HG03139 (cell line): ENCODE measurements at regions not wholly inside any gene's neighbourhood (a gene's known extent, or its start where the extent isn't known, plus 50 kb on each side); places are given as distances from the start of the nearest gene placed in this dataset.
A peak's percentile ranks its signal among the peaks of the same experiment; 100 is the strongest.

Source experiments
- ATAC-seq: cut with Tn5 transposase; IDR thresholded peaks from one replicate; pipeline ENCODE4 v1.9.1; 2021; ENCODE audit not compliant: unreplicated experiment

DNA sequence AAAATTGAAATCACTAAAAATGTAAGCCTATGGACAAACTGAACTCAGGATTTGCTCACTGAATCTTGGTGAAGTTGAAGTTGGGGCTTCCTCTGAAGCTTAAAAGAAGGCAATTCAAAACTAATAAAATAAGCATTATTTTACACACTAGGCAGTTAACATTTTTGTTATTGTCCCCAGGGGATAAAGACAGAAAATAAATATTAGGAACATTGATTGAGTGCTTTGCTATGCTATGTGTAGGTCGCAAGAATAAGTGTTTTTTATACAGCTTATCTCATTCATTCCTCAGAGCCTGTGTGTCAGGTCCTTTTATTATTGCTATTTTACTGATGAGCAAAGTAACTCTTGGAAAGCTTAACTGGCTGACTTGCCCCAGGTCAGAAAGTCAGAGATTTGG lies 82.2 kb downstream of the ZNF608 start:
- ATAC-seq: no peak

DNA sequence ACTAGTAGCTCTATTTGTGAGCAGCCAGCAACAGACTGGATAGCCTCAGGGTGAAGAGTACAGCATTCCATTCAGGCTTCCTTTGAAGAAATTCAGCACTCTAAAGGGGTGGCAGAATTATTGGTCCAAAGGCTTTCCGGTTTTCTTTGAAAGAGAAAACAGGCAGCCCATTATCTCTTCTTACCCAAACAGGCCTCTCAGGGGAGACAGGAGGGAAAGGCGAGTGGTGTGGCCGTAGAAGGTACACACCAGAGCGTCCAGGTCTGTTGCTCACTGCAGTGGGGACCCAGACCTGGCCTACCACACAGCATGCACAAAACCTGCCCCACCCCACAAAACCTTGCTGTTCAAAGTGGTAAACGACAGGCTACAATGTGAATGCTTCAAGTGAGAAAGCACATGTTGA lies 83.3 kb downstream of the ZNF608 start:
- ATAC-seq: no peak

DNA sequence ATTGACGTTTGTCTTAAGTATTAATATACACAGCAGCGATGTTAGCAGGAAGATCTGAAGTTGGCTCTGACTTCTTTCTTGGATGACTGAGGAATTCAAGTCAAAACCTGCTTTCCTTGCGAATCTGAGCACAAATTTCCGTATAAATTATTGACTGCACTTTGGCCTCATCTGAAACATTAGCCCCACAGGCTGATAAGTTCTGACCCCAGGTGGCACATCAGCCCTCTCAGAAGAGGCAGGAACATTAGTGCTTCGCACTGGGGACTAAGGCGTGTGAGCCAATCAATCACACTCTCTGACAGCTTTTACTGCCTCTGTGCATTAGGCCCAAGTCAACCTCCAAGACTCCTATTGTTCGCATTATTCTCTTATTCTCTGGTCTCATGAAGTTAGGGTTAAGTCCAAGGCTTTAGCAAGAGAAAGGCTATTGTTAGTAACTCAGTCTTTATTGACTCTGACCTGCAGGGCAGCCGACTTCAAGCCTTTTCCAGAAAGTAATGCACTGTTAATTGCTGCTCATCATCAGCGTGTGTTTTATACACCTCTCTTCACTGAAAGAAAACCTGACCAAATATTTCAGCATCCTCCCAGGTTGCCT lies 84.2 kb downstream of the ZNF608 start:
- ATAC-seq: no peak

DNA sequence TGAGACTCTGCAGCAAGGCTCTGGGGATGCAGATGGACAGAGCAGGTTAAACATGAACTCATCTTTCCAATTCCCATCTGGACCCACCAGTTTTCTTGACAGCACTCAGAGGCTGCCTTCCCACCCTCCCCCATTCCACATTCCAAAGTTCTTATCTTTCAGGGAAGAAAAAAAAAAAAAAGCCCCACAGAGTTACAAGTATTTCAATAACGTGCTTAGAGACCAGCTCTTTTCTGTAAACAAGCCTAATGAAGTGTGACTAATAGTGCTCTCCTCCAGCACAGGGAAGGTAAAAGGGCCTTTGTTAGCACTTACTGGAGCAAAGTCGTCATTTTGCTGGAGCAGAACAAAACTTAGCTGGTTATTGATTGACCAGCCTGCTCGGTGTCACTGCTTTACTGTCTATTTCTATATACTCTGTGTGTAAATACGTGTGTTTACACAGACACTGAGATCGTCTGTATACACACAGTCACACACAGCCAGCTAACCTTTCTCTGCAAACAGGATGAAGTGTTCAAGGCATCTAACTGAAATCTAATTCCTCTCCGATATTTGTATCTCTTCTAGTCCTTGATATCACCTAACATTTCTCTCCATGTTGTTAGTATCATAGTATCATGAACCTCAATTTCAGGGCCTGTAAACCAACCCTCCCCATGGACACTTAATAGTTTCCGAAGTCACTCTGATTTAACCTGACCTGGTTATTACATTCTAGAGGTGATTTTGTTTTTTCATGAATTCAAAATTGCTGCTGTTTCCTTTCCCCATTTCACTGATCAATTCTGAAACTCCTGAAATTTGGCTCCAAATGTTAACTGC lies 84.9 kb downstream of the ZNF608 start:
- no peak for ATAC-seq

DNA sequence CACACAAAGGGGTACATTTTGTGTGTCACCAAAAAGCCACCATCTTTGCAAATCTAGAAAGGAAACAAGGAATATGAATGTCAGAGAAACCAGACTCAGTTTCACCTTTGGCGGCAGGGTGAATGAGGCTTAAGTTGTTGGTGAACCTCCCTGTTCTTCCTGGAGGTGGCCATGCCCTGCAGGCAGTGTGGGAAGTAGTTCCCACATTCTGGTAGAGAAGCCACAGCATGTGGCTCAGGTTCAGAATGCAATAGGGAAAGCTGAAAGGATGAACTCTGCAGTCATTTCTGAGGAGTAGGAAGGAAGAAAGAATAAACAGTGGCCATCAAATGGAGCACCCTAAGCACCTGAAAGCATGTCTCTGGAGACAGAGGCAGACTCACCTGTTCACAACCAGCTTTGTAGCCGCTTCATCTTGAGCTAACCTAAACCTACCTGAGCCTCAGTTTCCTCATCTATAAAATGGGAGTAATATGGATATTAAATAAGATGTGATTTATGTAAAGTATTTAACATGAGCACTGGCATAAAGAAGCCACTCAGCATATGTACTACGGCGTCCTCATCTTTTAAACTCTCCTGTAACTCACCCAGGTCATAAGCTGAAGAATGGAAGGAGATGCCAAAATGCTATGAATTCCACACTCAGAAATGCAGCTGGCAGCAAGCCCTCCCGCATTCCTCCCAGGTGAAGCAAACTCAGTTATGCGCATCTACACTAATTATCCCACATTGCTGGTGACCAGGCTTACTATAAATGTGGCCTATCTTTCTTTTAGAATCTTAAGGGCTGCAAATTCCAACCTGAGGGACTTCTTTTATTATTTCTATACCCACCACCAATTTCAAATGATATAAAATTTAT lies 86.0 kb downstream of the ZNF608 start:
- no peak for ATAC-seq

DNA sequence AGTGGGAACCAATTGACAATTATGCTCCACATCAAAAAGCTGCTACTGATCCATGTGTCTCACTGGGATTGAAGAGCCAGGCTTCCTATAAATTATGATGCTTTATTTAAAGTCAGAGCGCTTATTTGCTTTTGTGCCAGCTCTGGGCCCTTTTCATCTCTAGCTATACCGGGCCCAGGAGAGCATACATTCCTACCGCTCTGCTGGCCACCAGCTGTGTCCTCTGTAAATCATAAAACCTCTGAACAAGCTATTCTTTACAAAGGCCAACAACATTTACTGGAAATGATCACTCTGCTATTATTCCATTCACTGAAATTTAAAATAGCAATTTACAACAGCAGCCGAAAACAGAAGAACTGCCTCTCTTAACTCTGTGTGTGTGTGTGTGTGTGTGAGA lies 86.6 kb downstream of the ZNF608 start:
- ATAC-seq: no peak

DNA sequence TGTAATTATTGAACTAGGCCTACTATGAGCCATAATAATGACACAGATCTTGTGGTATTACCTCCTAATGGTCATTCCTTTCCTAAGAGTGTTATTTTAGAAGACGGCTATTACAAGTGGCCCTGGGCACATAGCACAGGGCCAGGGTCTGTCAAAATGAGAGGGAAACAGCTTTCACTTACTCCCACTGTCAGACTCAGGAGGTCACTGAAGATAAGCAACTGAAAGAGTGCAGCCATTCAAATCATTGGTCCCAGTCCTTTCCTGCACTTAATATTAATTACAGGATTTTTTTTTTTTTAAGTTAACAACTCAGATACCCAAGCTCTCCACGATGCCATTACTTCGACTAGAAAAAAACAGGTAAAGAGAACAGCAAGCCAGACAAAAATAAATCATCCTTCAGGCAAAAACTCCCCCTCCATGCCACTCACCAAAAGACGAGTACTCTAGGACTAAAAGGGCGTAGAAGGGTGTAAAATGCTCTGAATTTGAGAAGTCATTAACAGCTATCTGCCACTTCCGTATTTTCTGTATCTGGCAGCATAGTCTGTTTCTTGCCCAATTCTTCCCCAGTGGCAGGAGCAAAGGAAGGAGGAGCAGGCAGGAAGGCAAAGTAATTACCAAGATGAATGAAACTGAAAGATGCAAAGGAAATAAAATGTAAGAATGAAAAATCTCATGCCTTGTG lies 87.4 kb downstream of the ZNF608 start:
- ATAC-seq: no peak

DNA sequence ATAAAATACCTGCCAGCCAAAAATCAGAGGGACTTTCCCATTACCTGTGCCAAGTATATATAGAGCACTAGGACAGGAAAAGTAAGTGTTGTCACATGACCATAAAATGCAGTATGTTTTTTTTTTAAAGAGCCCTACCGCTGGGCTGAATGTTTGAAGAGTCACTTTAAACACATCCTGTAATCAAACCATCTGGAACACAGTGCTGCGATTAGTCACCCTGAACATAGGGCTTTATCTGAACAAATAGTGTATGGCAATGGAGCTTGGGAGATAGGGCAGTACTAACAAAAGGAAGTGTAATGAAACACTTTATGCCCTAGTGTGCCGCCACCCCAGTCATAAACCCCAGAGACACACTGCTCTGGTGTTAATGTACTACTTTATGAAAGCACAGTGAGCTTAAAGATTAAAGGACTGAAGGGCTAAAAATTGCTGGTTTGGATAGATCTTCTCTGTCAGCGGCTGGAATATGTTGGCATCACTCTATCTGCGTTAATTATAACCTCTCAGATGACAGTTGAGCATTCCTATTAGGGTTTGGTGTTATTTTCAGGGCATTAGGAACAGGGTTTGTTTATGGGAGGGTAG lies 90.4 kb downstream of the ZNF608 start:
- no peak for ATAC-seq

DNA sequence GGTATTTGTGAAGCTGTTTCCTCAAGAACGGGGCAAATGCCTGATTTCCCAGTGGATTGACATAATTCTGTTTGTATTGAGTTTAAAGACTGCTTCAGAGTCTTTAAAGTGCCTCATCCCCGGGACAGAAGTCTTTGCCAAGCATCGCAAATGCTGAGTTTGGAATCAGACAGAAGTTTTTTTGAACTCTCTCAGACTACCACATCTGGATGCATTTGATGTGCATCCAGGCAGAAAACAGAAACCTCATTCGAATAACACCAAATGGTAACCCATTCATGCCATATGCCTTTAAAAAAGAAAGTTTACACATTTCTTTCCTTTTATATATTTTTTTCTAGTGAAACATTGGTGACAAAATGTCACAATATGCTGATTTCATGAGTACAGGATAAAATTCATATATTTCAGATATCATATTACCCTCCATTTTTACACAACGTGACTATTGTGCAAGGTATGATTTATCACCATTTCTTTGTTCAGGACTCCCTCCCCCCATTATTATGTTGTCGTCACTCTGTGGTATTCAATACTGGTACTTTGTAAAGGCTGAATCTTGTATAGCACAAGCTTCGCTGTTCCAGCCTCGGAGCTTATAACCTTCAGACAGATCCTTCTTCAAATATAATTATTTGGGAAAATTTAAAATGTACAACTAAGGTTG lies 91.1 kb downstream of the ZNF608 start:
- no peak for ATAC-seq

DNA sequence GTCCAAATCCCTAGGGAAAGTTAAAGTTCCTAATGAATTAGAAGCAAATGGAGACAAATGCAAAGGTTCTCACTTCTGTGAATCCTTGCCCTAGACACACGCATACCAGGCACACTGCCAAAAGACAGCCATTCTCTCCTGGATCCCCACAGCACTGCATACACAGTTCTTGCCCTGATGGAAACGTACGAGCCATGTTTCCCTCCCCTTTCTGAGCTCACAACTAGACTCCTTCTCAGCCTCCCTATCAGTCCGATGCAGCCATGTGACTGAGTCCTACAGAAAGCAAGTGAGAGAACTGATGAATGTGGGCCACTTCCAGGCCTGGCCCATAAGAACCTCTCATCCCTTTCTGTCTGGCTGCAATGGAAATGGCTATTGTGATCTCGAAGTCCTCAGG lies 92.0 kb downstream of the ZNF608 start:
- ATAC-seq: no peak

DNA sequence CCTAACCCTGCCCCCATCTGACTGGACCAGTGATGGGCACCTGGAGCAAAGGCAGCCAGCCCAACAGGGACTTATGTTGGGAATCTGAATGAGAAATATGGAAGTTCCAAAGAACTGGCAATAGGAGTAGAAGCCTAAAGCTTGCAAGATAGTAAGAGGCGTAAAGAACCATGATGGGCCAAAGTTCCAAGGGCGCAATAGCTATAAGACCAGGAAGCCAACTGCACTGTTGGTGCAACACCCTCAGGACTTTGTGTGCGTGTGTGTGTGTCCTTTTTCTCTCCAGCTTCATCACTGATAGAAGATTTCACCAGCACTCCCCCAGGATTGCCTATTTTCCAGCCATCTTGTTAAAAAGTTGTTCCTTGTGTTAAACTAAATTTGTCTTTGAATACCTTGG lies 92.8 kb downstream of the ZNF608 start:
- ATAC-seq: no peak

DNA sequence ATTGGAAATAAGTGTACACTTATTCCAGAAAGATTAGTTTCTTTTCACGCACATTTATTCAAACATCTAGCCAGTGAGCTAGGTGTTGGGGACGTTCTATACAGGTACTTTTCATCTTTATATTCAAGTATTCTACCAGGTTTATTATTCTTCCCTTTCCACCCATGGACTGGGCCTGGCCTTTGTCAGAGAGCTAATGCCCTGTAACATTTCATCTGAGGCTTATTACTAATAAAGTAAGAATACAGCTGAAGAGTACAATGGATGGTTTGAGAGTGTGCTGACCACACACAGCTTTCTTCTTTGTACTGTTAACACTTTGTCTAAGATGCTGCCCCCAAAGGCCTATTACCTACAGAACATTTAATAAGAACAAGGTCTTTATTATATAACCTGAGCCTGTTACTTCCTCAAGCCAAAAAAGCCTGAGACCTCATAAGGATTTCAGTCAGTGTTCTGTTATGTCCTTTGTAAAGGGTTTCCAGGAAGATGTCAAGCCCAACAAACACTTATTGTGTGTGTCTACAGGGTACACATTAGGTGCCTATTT lies 93.5 kb downstream of the ZNF608 start:
- no peak for ATAC-seq

DNA sequence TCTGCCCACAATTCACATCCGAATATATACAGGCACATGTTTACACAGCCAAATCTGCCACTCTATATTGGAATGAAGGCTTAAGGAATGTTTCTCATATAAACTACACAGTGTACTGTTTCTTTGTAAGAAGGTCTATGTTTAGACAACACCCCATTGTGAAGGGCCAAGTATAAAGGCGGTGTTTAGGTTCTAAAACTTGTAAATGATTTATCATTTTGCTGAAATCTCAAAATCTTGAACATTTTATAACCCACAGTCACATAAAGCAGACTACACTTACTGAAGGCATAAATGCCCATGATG lies 94.0 kb downstream of the ZNF608 start:
- ATAC-seq: no peak

DNA sequence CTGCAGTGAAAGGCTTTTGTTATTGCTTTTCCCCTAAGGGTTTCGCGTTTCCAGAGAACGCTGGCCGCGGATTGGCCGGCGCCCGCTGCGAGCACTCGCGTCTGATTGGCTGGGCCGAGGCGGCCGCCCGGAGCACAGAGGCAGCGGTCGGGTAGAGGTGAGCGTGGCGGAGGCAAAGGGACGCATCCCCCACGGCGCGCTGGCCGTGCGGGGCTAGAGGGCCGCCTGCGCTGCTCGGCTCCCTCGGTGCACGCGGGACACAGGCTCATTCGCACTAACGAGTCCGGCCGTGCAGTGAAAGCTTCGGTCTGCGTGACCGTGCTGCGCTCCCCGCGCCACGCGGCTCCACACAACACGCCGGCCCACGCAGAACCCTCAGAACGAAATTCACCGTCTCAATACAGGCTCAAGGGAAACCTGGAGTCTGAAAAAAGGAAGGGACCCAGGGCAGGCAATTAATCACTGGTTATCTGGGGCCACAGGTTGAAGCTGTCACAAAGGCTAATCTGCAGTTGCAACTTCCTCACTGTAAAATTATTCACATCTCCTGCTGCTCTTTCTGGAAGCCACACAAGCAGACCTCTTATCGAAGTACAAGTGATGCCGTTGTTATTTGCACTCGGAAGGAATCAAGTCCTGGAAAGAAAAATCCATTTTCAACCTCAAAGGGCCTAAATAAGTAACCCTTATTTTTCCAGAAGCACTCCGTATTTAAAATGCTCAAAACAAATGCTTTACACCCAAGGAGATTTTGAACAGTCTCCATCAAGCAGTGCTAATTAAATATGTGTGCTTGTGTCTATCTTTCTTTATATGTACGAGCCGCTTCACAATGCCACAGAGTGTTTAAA lies 94.6 kb downstream of the ZNF608 start:
- ATAC-seq: no peak

DNA sequence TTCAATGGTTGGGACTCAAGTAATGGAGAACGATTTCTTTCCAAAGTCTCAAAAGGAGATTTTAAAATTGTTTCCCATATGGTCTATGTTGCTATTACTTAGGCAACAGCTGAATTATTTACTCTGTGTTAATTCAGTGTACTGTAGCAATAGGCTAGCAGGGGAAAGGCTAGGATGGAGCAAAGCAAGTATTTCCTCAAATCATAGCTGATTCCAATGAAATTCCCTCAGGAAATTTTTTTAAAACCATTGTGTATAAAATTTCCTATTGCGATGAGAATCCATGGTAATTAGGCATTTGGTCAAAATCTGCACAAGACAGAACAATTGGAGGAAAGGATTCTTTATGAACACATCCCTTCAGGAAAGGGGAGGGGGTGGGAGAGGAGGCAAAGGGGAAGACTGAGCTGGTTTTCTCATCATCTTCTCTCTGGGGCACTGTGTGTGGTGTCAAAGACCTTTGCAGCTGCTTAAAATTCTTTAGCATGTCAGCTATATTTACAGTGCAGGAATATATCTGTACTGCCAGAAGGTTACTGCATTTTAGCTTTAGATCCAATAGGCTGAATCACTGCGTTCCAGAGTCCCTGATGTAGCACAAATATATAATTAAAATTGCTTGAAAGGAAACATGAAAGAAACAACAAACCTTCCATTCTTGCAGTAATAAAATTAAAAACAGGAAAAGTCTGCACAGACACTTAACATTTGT lies 95.3 kb downstream of the ZNF608 start:
- no peak for ATAC-seq

DNA sequence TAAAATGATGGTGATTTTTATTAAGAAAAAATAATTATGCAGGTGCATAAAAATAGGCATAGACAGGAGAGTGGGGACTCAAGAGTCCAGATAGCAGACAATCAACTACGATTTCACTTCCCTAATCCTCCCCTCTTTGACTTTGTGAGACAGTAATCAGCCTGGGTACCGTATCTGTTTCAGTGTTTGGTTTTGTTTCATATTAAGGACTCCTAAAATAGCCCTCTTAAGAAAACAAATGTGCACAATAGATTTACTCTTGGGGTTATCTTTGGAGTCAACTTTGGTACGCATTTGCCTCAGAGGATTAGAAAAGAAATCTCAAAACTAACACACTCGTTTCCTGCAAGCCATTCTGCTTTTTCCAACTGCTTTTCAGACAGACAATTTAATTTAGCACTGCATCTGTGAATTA lies 96.3 kb downstream of the ZNF608 start:
- peak; percentile 50 for ATAC-seq

DNA sequence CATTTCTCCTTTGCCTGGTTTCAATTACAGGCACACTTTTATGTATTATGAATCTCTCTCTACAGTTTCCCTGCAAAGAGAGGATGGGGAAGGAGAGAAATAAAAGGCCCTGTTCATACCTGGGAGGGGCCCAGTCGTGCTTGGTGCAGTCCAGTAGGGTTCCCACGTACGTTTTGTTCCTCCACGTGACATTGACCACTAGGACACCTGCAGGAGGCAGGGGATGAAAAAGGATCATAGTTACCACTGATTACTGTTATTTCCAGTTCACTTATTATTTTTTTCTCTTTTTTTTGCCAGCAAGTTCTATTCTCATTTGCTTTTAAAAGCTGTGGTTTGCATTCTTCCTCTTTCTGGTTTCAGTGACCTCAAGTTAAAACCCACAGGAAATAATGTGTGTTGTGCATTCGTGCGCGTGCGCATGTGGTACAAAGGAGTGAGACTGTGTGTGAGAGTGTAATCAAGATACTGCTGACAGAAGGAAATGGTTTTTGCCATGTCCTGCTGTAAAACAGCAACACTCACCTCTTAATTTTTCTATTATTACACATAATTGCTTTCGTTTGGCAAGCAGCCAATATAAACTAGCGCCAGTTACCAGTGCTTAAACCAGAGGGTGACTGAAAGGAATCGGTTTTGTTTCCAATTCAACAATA lies 96.8 kb downstream of the ZNF608 start:
- ATAC-seq: peak; percentile 80

DNA sequence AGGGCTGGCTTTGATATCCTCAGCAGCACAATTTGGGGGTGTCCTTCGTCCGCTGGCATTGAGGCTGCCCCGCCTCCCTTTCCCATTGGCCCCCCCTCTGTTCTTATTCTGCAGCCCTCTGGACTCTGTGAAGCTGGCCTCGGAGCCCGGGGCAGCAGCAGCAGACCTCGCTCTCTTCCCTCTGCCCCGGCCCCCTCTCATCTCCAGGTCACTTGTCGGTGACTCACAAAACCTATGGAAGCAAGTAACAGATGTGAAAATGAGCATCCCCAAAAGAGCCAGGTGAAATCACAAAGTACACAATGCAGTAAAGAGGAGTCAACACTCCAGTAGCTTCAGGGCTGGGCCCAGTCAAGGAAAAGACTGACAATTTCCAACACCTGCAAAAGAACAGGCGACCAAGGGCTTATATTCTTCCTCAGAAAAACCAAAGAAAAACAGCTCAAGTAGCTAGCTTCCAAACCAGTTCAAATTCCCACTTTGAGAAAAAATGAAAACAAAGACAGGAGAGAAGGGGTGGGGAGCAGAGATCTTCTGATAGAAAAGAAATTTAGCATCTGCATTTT lies 97.5 kb downstream of the ZNF608 start:
- no peak for ATAC-seq
